Breast epithelium (tissue), 3 donors: ENCODE measurements at regions not wholly inside any gene's neighbourhood (a gene's known extent, or its start where the extent isn't known, plus 50 kb on each side); places are given as distances from the start of the nearest gene placed in this dataset.

Experiments
- POLR2A ChIP-seq: fragments of 450-650 bp; IDR thresholded peaks from one replicate; pipeline ENCODE4 v1.6.1; 2016; ENCODE audit warnings: antibody characterized with exemption, mild to moderate bottlenecking, moderate library complexity
- POLR2AphosphoS5 ChIP-seq, 3 donors: sonication (generic); formaldehyde crosslinking; IDR thresholded peaks; one replicate each; pipeline ENCODE4 v1.6.1; 2017; ENCODE audit warnings: antibody characterized with exemption in 3 of 3
- TF ChIP-seq, protein P1 (sequence below), 3 donors: fragments of 450-650 bp; IDR thresholded peaks; one replicate each; pipeline ENCODE4 v1.5.1; 2016 to 2017; ENCODE audit warnings: antibody characterized with exemption in 3 of 3, mild to moderate bottlenecking in 3 of 3, moderate library complexity in 3 of 3

DNA sequence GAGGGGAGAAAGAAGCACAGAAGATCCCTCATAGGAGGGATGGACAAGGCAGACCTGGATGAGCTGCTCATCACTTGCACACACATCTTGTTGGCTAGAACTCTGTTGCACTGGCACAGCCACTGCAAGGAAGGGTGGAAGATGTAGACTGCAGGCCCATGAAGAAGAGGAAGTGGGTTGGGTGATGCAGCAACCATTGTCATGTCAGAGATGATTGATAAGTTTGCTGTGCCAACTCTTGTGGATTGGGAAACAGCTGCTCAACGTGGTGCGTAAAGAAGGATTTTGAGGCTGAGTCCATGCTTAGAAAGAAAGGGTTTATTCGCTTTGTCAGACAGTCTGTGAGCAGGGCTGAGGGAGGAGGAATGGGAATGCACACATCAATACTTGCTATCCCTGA is 161.4 kb upstream of the MPHOSPH6 start:
- no peak for TF ChIP-seq POLR2AphosphoS5 (IDR thresholded peaks at IDR 0.05)
- TF ChIP-seq, protein P1, sequence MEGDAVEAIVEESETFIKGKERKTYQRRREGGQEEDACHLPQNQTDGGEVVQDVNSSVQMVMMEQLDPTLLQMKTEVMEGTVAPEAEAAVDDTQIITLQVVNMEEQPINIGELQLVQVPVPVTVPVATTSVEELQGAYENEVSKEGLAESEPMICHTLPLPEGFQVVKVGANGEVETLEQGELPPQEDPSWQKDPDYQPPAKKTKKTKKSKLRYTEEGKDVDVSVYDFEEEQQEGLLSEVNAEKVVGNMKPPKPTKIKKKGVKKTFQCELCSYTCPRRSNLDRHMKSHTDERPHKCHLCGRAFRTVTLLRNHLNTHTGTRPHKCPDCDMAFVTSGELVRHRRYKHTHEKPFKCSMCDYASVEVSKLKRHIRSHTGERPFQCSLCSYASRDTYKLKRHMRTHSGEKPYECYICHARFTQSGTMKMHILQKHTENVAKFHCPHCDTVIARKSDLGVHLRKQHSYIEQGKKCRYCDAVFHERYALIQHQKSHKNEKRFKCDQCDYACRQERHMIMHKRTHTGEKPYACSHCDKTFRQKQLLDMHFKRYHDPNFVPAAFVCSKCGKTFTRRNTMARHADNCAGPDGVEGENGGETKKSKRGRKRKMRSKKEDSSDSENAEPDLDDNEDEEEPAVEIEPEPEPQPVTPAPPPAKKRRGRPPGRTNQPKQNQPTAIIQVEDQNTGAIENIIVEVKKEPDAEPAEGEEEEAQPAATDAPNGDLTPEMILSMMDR (IDR thresholded peaks at IDR 0.05): no peak
- TF ChIP-seq POLR2A: no peak
